Astrocyte (in vitro differentiated cells and primary cell): ENCODE measurements at regions not wholly inside any gene's neighbourhood (a gene's known extent, or its start where the extent isn't known, plus 50 kb on each side); places are given as distances from the start of the nearest gene placed in this dataset.

Experiments
- DNase-seq: peaks from one replicate; pipeline ENCODE4 v3.0.0-alpha.2; 2010; ENCODE audit warnings: low read depth
- FAIRE-seq: peaks from 2 replicates; lab custom pipeline; 2011; peaks lifted over from hg19 to GRCh38; lab: Jason Lieb, UNC
- H2AFZ ChIP-seq: 2 replicates; pipeline ENCODE4 v1.6.0; 2012; ENCODE audit warnings: low read depth, low read length, inconsistent platforms
- H3K27ac ChIP-seq: 2 replicates; pipeline ENCODE4 v1.5.1; 2011; ENCODE audit warnings: low read depth, low read length, inconsistent platforms
- H3K27me3 ChIP-seq: 2 replicates; pipeline ENCODE4 v1.6.0; 2011; ENCODE audit warnings: low read length, inconsistent platforms; ENCODE audit not compliant: insufficient read depth
- H3K36me3 ChIP-seq: 2 replicates; pipeline ENCODE4 v1.5.1; 2011; ENCODE audit warnings: low read length, inconsistent platforms; ENCODE audit not compliant: insufficient read depth
- H3K4me1 ChIP-seq: 2 replicates; pipeline ENCODE4 v1.5.1; 2011; ENCODE audit warnings: low read length, inconsistent platforms; ENCODE audit not compliant: insufficient read depth
- H3K4me2 ChIP-seq: 2 replicates; pipeline ENCODE4 v1.6.0; 2012; ENCODE audit warnings: low read length, inconsistent platforms
- H3K4me3 ChIP-seq: 2 replicates; pipeline ENCODE4 v1.5.1; 2011; ENCODE audit warnings: low read depth, mild to moderate bottlenecking, low read length, inconsistent platforms; ENCODE audit not compliant: insufficient read depth
- H3K79me2 ChIP-seq: 2 replicates; pipeline ENCODE4 v1.6.0; 2012; ENCODE audit warnings: mild to moderate bottlenecking, low read length, inconsistent platforms; ENCODE audit not compliant: insufficient read depth
- H3K9ac ChIP-seq: 2 replicates; pipeline ENCODE4 v1.6.0; 2012; ENCODE audit warnings: mild to moderate bottlenecking, low read length, inconsistent platforms
- H3K9me3 ChIP-seq: 2 replicates; pipeline ENCODE4 v1.5.1; 2012; ENCODE audit warnings: low read depth, mild to moderate bottlenecking, low read length, inconsistent platforms; ENCODE audit not compliant: insufficient read depth
- H4K20me1 ChIP-seq: 2 replicates; pipeline ENCODE4 v1.6.0; 2012; ENCODE audit warnings: low read length, inconsistent platforms; ENCODE audit not compliant: insufficient read depth
- H3K27ac Mint-ChIP-seq: one replicate; pipeline ENCODE4 v1.8.0; 2021; ENCODE audit warnings: mild to moderate bottlenecking, mixed read lengths; ENCODE audit not compliant: unreplicated experiment
- H3K27me3 Mint-ChIP-seq: one replicate; pipeline ENCODE4 v1.8.0; 2021; ENCODE audit warnings: low read depth, mixed read lengths; ENCODE audit not compliant: unreplicated experiment
- H3K36me3 Mint-ChIP-seq: one replicate; pipeline ENCODE4 v1.8.0; 2021; ENCODE audit warnings: low read depth, mixed read lengths; ENCODE audit not compliant: unreplicated experiment
- H3K4me1 Mint-ChIP-seq: one replicate; pipeline ENCODE4 v1.8.0; 2021; ENCODE audit warnings: low read depth, mixed read lengths; ENCODE audit not compliant: unreplicated experiment
- H3K4me3 Mint-ChIP-seq: one replicate; pipeline ENCODE4 v1.8.0; 2021; ENCODE audit warnings: mild to moderate bottlenecking, moderate library complexity, mixed read lengths; ENCODE audit not compliant: unreplicated experiment
- H3K9me3 Mint-ChIP-seq: one replicate; pipeline ENCODE4 v1.8.0; 2021; ENCODE audit warnings: mild to moderate bottlenecking, mixed read lengths; ENCODE audit not compliant: unreplicated experiment
- EZH2 ChIP-seq: IDR thresholded peaks from 2 replicates; pipeline ENCODE4 v1.6.1; 2012; ENCODE audit warnings: mild to moderate bottlenecking, low read length, inconsistent platforms; ENCODE audit not compliant: insufficient read depth
- TF ChIP-seq, protein P1 (sequence below): IDR thresholded peaks from 2 replicates; pipeline ENCODE4 v1.5.1; 2011; ENCODE audit warnings: low read depth, mild to moderate bottlenecking, inconsistent platforms, low read length, moderate library complexity; ENCODE audit not compliant: insufficient read depth

- FAIRE-seq, result no peak
- no peak overlapping the region for H3K4me3 Mint-ChIP-seq
- H3K4me3 ChIP-seq, result no peak overlapping the region
- no peaks in the 10 kb centered on the region for H3K27me3 Mint-ChIP-seq
- no peak overlapping the region for H3K9ac ChIP-seq
- H3K4me1 Mint-ChIP-seq, result peaks cover 26% of the 10 kb centered on the region
- no peaks in the 10 kb centered on the region for H3K36me3 ChIP-seq
- H3K4me1 ChIP-seq, result peaks cover 28% of the 10 kb centered on the region
- DNase-seq, result no peak
- H3K4me2 ChIP-seq, result no peak overlapping the region
- no peak overlapping the region for H2AFZ ChIP-seq
- no peaks in the 10 kb centered on the region for H4K20me1 ChIP-seq
- TF ChIP-seq, protein P1, sequence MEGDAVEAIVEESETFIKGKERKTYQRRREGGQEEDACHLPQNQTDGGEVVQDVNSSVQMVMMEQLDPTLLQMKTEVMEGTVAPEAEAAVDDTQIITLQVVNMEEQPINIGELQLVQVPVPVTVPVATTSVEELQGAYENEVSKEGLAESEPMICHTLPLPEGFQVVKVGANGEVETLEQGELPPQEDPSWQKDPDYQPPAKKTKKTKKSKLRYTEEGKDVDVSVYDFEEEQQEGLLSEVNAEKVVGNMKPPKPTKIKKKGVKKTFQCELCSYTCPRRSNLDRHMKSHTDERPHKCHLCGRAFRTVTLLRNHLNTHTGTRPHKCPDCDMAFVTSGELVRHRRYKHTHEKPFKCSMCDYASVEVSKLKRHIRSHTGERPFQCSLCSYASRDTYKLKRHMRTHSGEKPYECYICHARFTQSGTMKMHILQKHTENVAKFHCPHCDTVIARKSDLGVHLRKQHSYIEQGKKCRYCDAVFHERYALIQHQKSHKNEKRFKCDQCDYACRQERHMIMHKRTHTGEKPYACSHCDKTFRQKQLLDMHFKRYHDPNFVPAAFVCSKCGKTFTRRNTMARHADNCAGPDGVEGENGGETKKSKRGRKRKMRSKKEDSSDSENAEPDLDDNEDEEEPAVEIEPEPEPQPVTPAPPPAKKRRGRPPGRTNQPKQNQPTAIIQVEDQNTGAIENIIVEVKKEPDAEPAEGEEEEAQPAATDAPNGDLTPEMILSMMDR, result no peak
- no peak for TF ChIP-seq EZH2
- peaks cover 12% of the 10 kb centered on the region for H3K9me3 Mint-ChIP-seq
- H3K36me3 Mint-ChIP-seq, result no peaks in the 10 kb centered on the region
- H3K27ac Mint-ChIP-seq, result no peak overlapping the region
- H3K9me3 ChIP-seq, result no peaks in the 10 kb centered on the region
- H3K79me2 ChIP-seq, result no peaks in the 10 kb centered on the region
- no peaks in the 10 kb centered on the region for H3K27me3 ChIP-seq
- H3K27ac ChIP-seq, result no peak overlapping the region
Measured at GRCh38 chr10:32151871-32152270, 95.6 kb upstream of the KIF5B start.

- H3K4me3 ChIP-seq, result no peak overlapping the region
- H3K79me2 ChIP-seq, result no peaks in the 10 kb centered on the region
- Mint-ChIP-seq H3K27me3 (no peaks in the 10 kb centered on the region), H3K27ac (peak overlapping the region; percentile 62), H3K4me3 (no peak overlapping the region), H3K36me3 (no peaks in the 10 kb centered on the region), H3K9me3 (peaks cover 12% of the 10 kb centered on the region), H3K4me1 (peaks cover 26% of the 10 kb centered on the region)
- H2AFZ ChIP-seq, result no peak overlapping the region
- H3K27ac ChIP-seq, result peak overlapping the region; percentile 92
- peak overlapping the region; percentile 3 for H3K4me2 ChIP-seq
- no peaks in the 10 kb centered on the region for H3K27me3 ChIP-seq
- no peaks in the 10 kb centered on the region for H4K20me1 ChIP-seq
- H3K9me3 ChIP-seq, result no peaks in the 10 kb centered on the region
- DNase-seq (peak; percentile 57), FAIRE-seq (no peak)
- peaks cover 28% of the 10 kb centered on the region for H3K4me1 ChIP-seq
- H3K9ac ChIP-seq, result peak overlapping the region; percentile 40
- no peaks in the 10 kb centered on the region for H3K36me3 ChIP-seq
- TF ChIP-seq, protein P1, result no peak
- TF ChIP-seq EZH2, result no peak
Measured at GRCh38 chr10:32150532-32151101, 94.4 kb upstream of the KIF5B start.

GRCh38 chr10:32149252-32149955 lies 93.2 kb upstream of the KIF5B start:
- no peaks in the 10 kb centered on the region for H3K79me2 ChIP-seq
- no peaks in the 10 kb centered on the region for H3K9me3 ChIP-seq
- H3K36me3 ChIP-seq, result no peaks in the 10 kb centered on the region
- no peak for TF ChIP-seq EZH2
- TF ChIP-seq, protein P1, result no peak
- peak overlapping the region; percentile 89 for H3K9ac ChIP-seq
- peak overlapping the region; percentile 92 for H3K27ac ChIP-seq
- no peaks in the 10 kb centered on the region for H3K27me3 Mint-ChIP-seq
- no peak for FAIRE-seq
- peaks cover 8% of the 10 kb centered on the region for H3K9me3 Mint-ChIP-seq
- peaks cover 22% of the 10 kb centered on the region for H3K4me1 ChIP-seq
- no peak overlapping the region for H3K4me3 Mint-ChIP-seq
- DNase-seq, result peak; percentile 96
- H3K4me2 ChIP-seq, result peak overlapping the region; percentile 81
- peak overlapping the region; percentile 32 for H3K4me3 ChIP-seq
- peaks cover 16% of the 10 kb centered on the region for H3K4me1 Mint-ChIP-seq
- H3K36me3 Mint-ChIP-seq, result no peaks in the 10 kb centered on the region
- no peaks in the 10 kb centered on the region for H4K20me1 ChIP-seq
- peak overlapping the region; percentile 97 for H3K27ac Mint-ChIP-seq
- no peaks in the 10 kb centered on the region for H3K27me3 ChIP-seq
- peak overlapping the region; percentile 49 for H2AFZ ChIP-seq
